OCI-LY3 (cell line): ENCODE measurements at regions not wholly inside any gene's neighbourhood (a gene's known extent, or its start where the extent isn't known, plus 50 kb on each side); places are given as distances from the start of the nearest gene placed in this dataset.

Experiments
- H2AFZ ChIP-seq: fragments of 200-600, 300-600 bp; shearing (Covaris generic); 2 replicates; pipeline ENCODE4 v1.6.0; 2014; ENCODE audit warnings: antibody characterized with exemption, low read depth, low read length
- H3K27ac ChIP-seq: fragments of 200-600, 300-600 bp; sonication (generic); 2 replicates; pipeline ENCODE4 v1.5.1; 2014; ENCODE audit warnings: mild to moderate bottlenecking, low read length, moderate library complexity, mixed read lengths
- H3K27me3 ChIP-seq: fragments of 200-600, 300-600 bp; sonication (generic); 2 replicates; pipeline ENCODE4 v1.6.1; 2014; ENCODE audit warnings: low read depth, low read length, mixed read lengths
- H3K36me3 ChIP-seq: fragments of 200-600, 300-600 bp; sonication (generic); replicated peaks from 2 replicates; pipeline ENCODE3; 2014; ENCODE audit warnings: low read depth, low read length, mixed read lengths
- H3K4me1 ChIP-seq: fragments of 300-600, 200-600 bp; sonication (generic); 2 replicates; pipeline ENCODE4 v1.6.1; 2014; ENCODE audit warnings: low read length, mixed read lengths
- H3K4me2 ChIP-seq: fragments of 200-600, 300-600 bp; sonication (generic); 2 replicates; pipeline ENCODE4 v1.6.1; 2014; ENCODE audit warnings: low read length, mixed read lengths
- H3K4me3 ChIP-seq: fragments of 300-600, 200-600 bp; sonication (generic); 2 replicates; pipeline ENCODE4 v1.5.1; 2014; ENCODE audit warnings: antibody characterized with exemption, mild to moderate bottlenecking, low read length, moderate library complexity
- H3K79me2 ChIP-seq: fragments of 300-600, 200-600 bp; shearing (Covaris generic); 2 replicates; pipeline ENCODE4 v1.6.1; 2014; ENCODE audit warnings: mild to moderate bottlenecking, low read length, mixed read lengths
- H3K9ac ChIP-seq: fragments of 300-600, 200-600 bp; shearing (Covaris generic); 2 replicates; pipeline ENCODE4 v1.6.0; 2014; ENCODE audit warnings: mild to moderate bottlenecking, low read length, moderate library complexity
- H3K9me3 ChIP-seq: fragments of 200-600, 300-600 bp; shearing (Covaris generic); 2 replicates; pipeline ENCODE4 v1.6.1; 2014; ENCODE audit warnings: low read length, mixed read lengths; ENCODE audit not compliant: insufficient read depth
- H4K20me1 ChIP-seq: fragments of 200-600, 300-600 bp; sonication (generic); 2 replicates; pipeline ENCODE4 v1.6.1; 2016; ENCODE audit warnings: low read length, mixed read lengths; ENCODE audit not compliant: insufficient read depth
- EZH2phosphoT487 ChIP-seq: fragments of 200-600 bp; shearing (Covaris generic); IDR thresholded peaks from 2 replicates; pipeline ENCODE4 v1.6.1; 2018; ENCODE audit warnings: antibody characterized with exemption, mixed run types, low read depth
- TF ChIP-seq, protein P1 (sequence below): fragments of 200-600, 300-600 bp; sonication (generic); IDR thresholded peaks from 2 replicates; pipeline ENCODE4 v1.5.1; 2014; ENCODE audit warnings: antibody characterized with exemption, low read length, low read depth

- Histone ChIP-seq H3K4me1 (no peaks in the 10 kb centered on the region), H3K9me3 (no peaks in the 10 kb centered on the region), H4K20me1 (no peaks in the 10 kb centered on the region), H3K4me2 (no peak overlapping the region), H3K4me3 (no peak overlapping the region), H3K9ac (no peak overlapping the region), H3K27me3 (peaks cover 3% of the 10 kb centered on the region; the same call in 1 of the 2 replicates), H3K36me3 (no peaks in the 10 kb centered on the region), H2AFZ (no peak overlapping the region), H3K27ac (no peak overlapping the region), H3K79me2 (no peaks in the 10 kb centered on the region)
- TF ChIP-seq EZH2phosphoT487 = no peak
- TF ChIP-seq, protein P1, sequence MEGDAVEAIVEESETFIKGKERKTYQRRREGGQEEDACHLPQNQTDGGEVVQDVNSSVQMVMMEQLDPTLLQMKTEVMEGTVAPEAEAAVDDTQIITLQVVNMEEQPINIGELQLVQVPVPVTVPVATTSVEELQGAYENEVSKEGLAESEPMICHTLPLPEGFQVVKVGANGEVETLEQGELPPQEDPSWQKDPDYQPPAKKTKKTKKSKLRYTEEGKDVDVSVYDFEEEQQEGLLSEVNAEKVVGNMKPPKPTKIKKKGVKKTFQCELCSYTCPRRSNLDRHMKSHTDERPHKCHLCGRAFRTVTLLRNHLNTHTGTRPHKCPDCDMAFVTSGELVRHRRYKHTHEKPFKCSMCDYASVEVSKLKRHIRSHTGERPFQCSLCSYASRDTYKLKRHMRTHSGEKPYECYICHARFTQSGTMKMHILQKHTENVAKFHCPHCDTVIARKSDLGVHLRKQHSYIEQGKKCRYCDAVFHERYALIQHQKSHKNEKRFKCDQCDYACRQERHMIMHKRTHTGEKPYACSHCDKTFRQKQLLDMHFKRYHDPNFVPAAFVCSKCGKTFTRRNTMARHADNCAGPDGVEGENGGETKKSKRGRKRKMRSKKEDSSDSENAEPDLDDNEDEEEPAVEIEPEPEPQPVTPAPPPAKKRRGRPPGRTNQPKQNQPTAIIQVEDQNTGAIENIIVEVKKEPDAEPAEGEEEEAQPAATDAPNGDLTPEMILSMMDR = no peak
Observed at GRCh38 chr5:38751103-38751502, 94.7 kb upstream of the OSMR start.

GRCh38 chr5:38752012-38752536, 93.7 kb upstream of the OSMR start:
- Histone ChIP-seq H3K4me1 (no peaks in the 10 kb centered on the region), H3K9me3 (no peaks in the 10 kb centered on the region), H3K27ac (no peak overlapping the region), H2AFZ (no peak overlapping the region), H3K27me3 (0 out of 2 replicates have a peak, but pooled peaks cover 3% of the 10 kb centered on the region), H3K4me2 (no peak overlapping the region), H3K9ac (no peak overlapping the region), H3K36me3 (no peaks in the 10 kb centered on the region), H4K20me1 (no peaks in the 10 kb centered on the region), H3K79me2 (no peaks in the 10 kb centered on the region), H3K4me3 (no peak overlapping the region)
- TF ChIP-seq EZH2phosphoT487 = no peak
- TF ChIP-seq, protein P1 = no peak

DNA sequence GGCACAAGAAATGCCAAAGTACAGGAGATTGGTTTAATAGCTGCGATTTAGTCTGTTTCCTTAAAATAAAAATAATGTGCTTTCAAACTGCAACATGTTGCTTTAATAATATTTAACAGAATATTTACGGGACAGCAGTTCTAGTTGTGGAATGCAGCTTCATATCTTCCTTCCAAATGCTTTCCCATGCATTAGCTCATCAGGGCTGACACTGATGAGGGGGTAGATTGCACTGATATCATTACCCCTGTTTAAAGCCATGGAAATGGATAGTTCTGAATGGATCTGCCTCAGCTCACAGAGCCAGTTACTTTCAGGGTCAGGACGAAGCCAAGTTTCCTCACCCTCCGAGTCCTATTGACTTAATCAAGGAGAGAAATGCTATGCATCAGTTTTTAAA, 93.2 kb upstream of the OSMR start:
- no peaks in the 10 kb centered on the region for H3K79me2 ChIP-seq
- TF ChIP-seq, protein P1 = no peak
- no peak for TF ChIP-seq EZH2phosphoT487
- no peak overlapping the region for H3K27ac ChIP-seq
- H3K9ac ChIP-seq = no peak overlapping the region
- 0 out of 2 replicates have a peak, but pooled peaks cover 3% of the 10 kb centered on the region for H3K27me3 ChIP-seq
- H3K4me3 ChIP-seq = no peak overlapping the region
- no peaks in the 10 kb centered on the region for H4K20me1 ChIP-seq
- H3K4me2 ChIP-seq = no peak overlapping the region
- no peaks in the 10 kb centered on the region for H3K36me3 ChIP-seq
- H3K9me3 ChIP-seq = no peaks in the 10 kb centered on the region
- no peak overlapping the region for H2AFZ ChIP-seq
- no peaks in the 10 kb centered on the region for H3K4me1 ChIP-seq

DNA sequence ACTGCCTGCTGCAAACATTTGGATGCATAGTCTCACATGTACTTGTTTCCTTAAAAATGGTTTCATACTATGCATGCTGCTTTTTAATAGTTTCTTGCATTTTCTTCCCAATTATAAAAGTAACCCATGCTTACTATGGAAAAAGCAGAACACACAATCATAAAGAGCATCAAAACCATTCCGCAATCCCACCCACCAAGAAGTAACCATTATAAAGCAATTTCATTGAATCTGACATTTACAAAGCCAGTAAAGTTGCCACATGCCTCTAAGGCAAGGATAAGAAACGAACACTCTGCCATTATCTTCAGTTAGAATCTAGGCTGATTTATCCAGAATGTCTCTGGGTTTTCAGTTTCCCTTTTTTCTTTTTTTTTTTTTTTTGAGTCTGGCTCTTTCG, 92.7 kb upstream of the OSMR start:
- Histone ChIP-seq H3K4me1 (no peaks in the 10 kb centered on the region), H3K36me3 (no peaks in the 10 kb centered on the region), H3K9ac (no peak overlapping the region), H3K27ac (no peak overlapping the region), H3K4me2 (no peak overlapping the region), H3K79me2 (no peaks in the 10 kb centered on the region), H2AFZ (no peak overlapping the region), H3K4me3 (no peak overlapping the region), H4K20me1 (no peaks in the 10 kb centered on the region), H3K9me3 (no peaks in the 10 kb centered on the region), H3K27me3 (0 out of 2 replicates have a peak, but pooled peaks cover 3% of the 10 kb centered on the region)
- no peak for TF ChIP-seq EZH2phosphoT487
- TF ChIP-seq, protein P1 = no peak
